Sigmoid colon (tissue), 6 donors: ENCODE measurements at regions not wholly inside any gene's neighbourhood (a gene's known extent, or its start where the extent isn't known, plus 50 kb on each side); places are given as distances from the start of the nearest gene placed in this dataset.
"Not testable (repeated sequence)": the region's sequence is repeated elsewhere in the genome, so short reads cannot be mapped to it uniquely, and the experiment has no call there.

ENCODE experiments used
- DNase-seq: peaks from one replicate; pipeline ENCODE4 v3.0.0-alpha.2; 2019
- H3K27ac ChIP-seq, 4 donors: fragments of 200-600 bp; sonication (generic); one replicate each; pipeline ENCODE4 v1.5.1; 2016 to 2019; ENCODE audit warnings: mild to moderate bottlenecking in 1 of 4
- H3K27me3 ChIP-seq, 3 donors: fragments of 200-600 bp; sonication (generic); one replicate each; pipeline ENCODE4 v1.5.1; 2019; ENCODE audit warnings: mild to moderate bottlenecking in 1 of 3
- H3K36me3 ChIP-seq, 4 donors: fragments of 200-600 bp; sonication (generic); one replicate each; pipeline ENCODE4 v1.5.1; 2016 to 2019
- H3K4me1 ChIP-seq, 4 donors: fragments of 200-600 bp; sonication (generic); one replicate each; pipeline ENCODE4 v1.5.1; 2017 to 2019
- H3K4me3 ChIP-seq, 4 donors: fragments of 200-600 bp; sonication (generic); one replicate each; pipeline ENCODE4 v1.5.1; 2017 to 2019; ENCODE audit warnings: mild to moderate bottlenecking in 2 of 4, moderate library complexity in 1 of 4
- H3K9me3 ChIP-seq, 4 donors: fragments of 200-600 bp in 3 of 4; sonication (generic) in 3 of 4; one replicate each; pipeline versions ENCODE4 v1.5.1 to v1.6.1; 2013 to 2019
- EP300 ChIP-seq, 4 donors: sonication (generic); formaldehyde crosslinking; IDR thresholded peaks; one replicate each; pipeline ENCODE4 v1.6.1; 2017; ENCODE audit warnings: antibody characterized with exemption in 4 of 4
- POLR2A ChIP-seq, 2 donors: fragments of 450-650 bp; IDR thresholded peaks; one replicate each; pipeline ENCODE4 v1.6.1; 2016; ENCODE audit warnings: antibody characterized with exemption in 2 of 2, mild to moderate bottlenecking in 2 of 2, moderate library complexity in 2 of 2
- POLR2AphosphoS5 ChIP-seq, 4 donors: sonication (generic); formaldehyde crosslinking; IDR thresholded peaks; one replicate each; pipeline ENCODE4 v1.6.1; 2017; ENCODE audit warnings: antibody characterized with exemption in 4 of 4
- WGBS, 2 donors: extraction: QIAGEN DNeasy Blood & Tissue Kit; methylation state at CpG; one replicate each; pipeline ENCODE4 v1.1.7; 2013; 5-methylcytosine and 5-hydroxymethylcytosine counted together
- intact Hi-C: fragments of 100-400 bp; cut with DNase I; formaldehyde crosslinking; loops from one replicate; pipeline ENCODE4 v1.15.1; 2023
- TF ChIP-seq, protein P1 (sequence below), 4 experiments: fragments of 450-650 bp in 3 of 4; fragments of 200-600 bp in 1 of 4; IDR thresholded peaks; one replicate each; pipeline ENCODE4 v1.5.1; 2016 to 2019; ENCODE audit warnings: antibody characterized with exemption in 4 of 4, mild to moderate bottlenecking in 3 of 4, moderate library complexity in 2 of 4
- donor health status: healthy with polysubstance abuse.
- donor health status: healthy.

DNA sequence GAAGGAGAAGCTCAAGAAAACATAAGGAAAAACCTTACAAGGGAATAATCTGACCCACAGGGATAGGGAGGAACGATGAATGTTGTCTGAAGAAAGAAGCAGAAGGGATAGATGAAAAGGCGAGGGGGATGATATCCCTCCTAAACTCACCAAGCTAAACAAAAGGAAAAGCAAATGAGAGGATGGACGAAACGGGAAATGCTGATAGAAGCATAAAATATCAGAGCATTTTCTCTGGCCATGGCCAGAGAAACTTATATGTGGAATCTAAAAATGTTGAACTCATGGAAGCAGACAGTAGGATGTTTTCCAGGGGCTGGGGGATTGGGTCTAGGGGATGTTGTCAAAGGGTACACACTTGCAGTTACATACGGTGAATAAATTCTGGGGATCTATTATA, 148.4 kb upstream of the FOXQ1 start:
- intact Hi-C loops: no loop called here

DNA sequence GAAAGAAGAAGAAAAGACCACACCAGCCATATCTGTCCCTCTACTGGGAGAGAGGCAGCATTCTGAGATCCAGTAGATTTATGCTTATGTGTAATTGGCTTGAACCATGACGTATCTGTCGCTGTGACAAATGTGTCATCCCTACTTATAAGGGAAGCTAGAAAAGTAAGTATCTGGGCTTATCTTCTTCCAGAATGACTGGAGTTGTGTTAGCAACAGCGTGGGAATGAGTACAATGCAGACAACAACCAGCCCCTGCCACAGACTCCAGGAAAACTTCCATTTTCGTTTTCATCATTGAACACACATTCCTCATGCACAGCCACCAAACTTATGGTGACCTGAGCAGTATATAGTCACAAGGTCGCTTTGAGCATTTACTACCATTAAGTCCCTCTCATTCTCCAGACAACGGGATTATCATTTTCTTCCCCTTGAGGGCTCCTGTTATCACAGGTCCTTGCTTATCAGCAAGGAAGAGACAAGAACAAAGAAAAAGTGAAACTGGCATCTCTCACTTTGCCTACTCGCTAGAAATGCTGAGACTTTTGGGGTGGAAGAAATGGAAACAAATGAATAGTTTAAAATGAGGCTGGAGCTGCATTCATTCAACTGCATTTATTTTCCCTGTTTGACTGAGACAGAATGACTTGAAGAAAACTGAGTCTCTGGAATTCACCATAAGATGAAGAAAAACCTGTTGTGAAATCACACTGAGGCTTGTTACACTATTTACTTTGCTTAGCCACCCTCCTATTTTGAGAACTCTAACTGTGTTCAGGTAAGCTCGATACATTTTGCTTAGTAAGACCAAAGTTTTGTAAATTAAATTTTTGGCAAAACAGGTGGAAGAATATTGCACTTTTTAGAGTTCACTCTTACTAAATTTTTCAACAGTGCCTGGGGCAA, 149.3 kb upstream of the FOXQ1 start:
- WGBS, 2 donors: 40 to 68% methylated on average over 8 of the region's 8 CpGs
- Histone ChIP-seq H3K27me3 (no peaks in the 10 kb centered on the region), H3K9me3 (no peaks in the 10 kb centered on the region), H3K27ac (no peak overlapping the region), H3K4me1 (no peaks in the 10 kb centered on the region), H3K4me3 (no peak overlapping the region), H3K36me3 (no peaks in the 10 kb centered on the region)
- no peak for DNase-seq
- TF ChIP-seq POLR2A (IDR thresholded peaks at IDR 0.05) (no peak), EP300 (IDR thresholded peaks at IDR 0.05) (no peak), POLR2AphosphoS5 (IDR thresholded peaks at IDR 0.05) (no peak)
- TF ChIP-seq, protein P1, sequence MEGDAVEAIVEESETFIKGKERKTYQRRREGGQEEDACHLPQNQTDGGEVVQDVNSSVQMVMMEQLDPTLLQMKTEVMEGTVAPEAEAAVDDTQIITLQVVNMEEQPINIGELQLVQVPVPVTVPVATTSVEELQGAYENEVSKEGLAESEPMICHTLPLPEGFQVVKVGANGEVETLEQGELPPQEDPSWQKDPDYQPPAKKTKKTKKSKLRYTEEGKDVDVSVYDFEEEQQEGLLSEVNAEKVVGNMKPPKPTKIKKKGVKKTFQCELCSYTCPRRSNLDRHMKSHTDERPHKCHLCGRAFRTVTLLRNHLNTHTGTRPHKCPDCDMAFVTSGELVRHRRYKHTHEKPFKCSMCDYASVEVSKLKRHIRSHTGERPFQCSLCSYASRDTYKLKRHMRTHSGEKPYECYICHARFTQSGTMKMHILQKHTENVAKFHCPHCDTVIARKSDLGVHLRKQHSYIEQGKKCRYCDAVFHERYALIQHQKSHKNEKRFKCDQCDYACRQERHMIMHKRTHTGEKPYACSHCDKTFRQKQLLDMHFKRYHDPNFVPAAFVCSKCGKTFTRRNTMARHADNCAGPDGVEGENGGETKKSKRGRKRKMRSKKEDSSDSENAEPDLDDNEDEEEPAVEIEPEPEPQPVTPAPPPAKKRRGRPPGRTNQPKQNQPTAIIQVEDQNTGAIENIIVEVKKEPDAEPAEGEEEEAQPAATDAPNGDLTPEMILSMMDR (IDR thresholded peaks at IDR 0.05): no peak
- intact Hi-C loops: no loop called here

More for the DNA sequence above, 148.4 kb upstream of the FOXQ1 start:
- H3K27ac ChIP-seq: no peak overlapping the region
- H3K9me3 ChIP-seq: no peaks in the 10 kb centered on the region
- no peaks in the 10 kb centered on the region for H3K4me1 ChIP-seq
- no peaks in the 10 kb centered on the region for H3K27me3 ChIP-seq
- TF ChIP-seq POLR2A (IDR thresholded peaks at IDR 0.05) (no peak), POLR2AphosphoS5 (IDR thresholded peaks at IDR 0.05) (no peak), EP300 (IDR thresholded peaks at IDR 0.05) (no peak)
- TF ChIP-seq, protein P1 (IDR thresholded peaks at IDR 0.05): no peak
- WGBS, 2 donors: 90 to 92% methylated on average over 5 of the region's 5 CpGs
- H3K4me3 ChIP-seq: no peak overlapping the region
- DNase-seq: no peak
- no peaks in the 10 kb centered on the region for H3K36me3 ChIP-seq

DNA sequence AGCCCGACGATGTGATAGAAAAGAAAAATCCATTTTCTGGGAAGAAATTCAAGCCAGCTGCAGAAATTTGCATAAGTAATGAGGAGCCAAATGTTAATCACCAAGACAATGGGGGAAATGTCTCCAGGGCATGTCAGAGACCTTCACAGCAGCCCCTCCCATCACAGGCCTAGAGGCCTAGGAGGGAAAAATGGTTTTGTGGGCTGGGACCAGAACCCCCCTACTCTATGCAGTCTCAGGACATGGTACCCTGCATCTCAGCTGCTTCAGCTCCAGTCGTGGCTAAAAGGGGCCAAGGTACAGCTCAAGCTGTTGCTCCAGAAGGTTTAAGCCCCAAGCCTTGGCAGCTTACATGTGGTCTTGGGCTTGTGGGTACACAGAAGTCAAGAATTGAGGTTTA, 155.5 kb upstream of the FOXQ1 start:
- intact Hi-C loops, H3K4me3 ChIP-seq, H3K27me3 ChIP-seq: not testable (repeated sequence)

DNA sequence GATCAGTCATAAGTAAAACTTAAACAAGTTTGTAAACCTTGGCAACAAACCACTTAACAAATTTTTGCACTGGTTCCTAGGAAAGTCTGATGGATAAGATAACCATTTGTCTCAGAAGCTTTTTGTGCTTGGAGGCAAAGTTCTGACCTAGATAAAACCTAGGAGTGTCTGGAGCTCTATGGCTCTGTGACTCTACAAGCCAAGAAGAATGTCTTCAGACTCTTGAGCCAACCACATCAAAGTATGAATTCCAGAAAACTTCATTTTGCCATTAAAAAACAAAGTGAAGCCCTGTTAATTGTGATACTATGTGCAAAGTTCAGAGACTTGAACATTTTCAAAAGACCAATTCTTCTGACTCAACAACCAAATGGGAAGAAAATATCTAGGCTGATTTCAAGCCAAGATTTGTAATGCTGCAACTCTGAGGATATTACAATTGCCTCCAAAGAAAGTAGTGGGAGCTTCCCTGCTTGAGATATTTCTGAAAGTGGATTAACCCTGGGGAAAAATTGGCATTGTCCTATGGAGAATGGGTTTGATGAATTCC, 158.1 kb upstream of the FOXQ1 start:
- Histone ChIP-seq H3K4me3 (no peak overlapping the region), H3K9me3 (no peaks in the 10 kb centered on the region), H3K4me1 (no peaks in the 10 kb centered on the region), H3K27me3 (no peaks in the 10 kb centered on the region), H3K36me3 (no peaks in the 10 kb centered on the region), H3K27ac (no peak overlapping the region)
- intact Hi-C loops: no loop called here
- no peak for DNase-seq
- TF ChIP-seq EP300 (IDR thresholded peaks at IDR 0.05) (no peak), POLR2A (IDR thresholded peaks at IDR 0.05) (no peak), POLR2AphosphoS5 (IDR thresholded peaks at IDR 0.05) (no peak)
- TF ChIP-seq, protein P1 (IDR thresholded peaks at IDR 0.05): no peak

More for the DNA sequence above, 155.5 kb upstream of the FOXQ1 start:
- not testable (repeated sequence) for DNase-seq, H3K9me3 ChIP-seq, H3K4me1 ChIP-seq, H3K27ac ChIP-seq, H3K36me3 ChIP-seq
- 85 to 86% methylated on average over 3 of the region's 3 CpGs for WGBS, 2 donors

DNA sequence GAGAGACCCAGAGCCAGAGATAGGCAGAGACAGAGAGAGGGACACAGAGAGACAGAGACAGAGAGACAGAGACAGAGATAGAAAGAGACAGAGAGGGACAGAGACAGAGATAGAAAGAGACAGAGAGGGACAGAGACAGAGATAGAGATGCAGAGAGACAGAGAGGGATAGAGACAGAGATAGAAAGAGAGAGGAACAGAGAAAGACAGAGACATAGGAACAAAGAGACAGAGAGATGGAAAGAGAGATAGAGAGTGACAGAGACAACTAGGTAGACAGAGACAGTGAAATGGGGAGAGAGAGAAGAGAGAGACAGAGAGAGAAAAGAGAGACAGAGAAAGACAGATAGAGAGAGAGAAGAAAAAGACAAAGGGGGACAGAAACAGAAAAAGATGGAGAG, 165.4 kb upstream of the FOXQ1 start:
- intact Hi-C loops: no loop called here
- Histone ChIP-seq H3K4me1 (no peaks in the 10 kb centered on the region), H3K9me3 (no peaks in the 10 kb centered on the region), H3K4me3 (no peak overlapping the region), H3K27ac (no peak overlapping the region), H3K27me3 (no peaks in the 10 kb centered on the region), H3K36me3 (no peaks in the 10 kb centered on the region)
- no peak for TF ChIP-seq POLR2A (IDR thresholded peaks at IDR 0.05)
- no peak for TF ChIP-seq POLR2AphosphoS5 (IDR thresholded peaks at IDR 0.05)
- TF ChIP-seq EP300 (IDR thresholded peaks at IDR 0.05): no peak
- no peak for DNase-seq
